ENCODE measurements at regions not wholly inside any gene's neighbourhood (a gene's known extent, or its start where the extent isn't known, plus 50 kb on each side); places are given as distances from the start of the nearest gene placed in this dataset.

GRCh38 chr3:59593380-59593779 is 543.6 kb upstream of the CFAP20DC start:
- H3K4me1 Mint-ChIP-seq (ENCODE audit: low read depth): peaks cover 17% of the 10 kb centered on the region
- H3K9me3 Mint-ChIP-seq (ENCODE audit: low read depth): peaks cover 16% of the 10 kb centered on the region
- H3K36me3 Mint-ChIP-seq (ENCODE audit: insufficient read depth): peaks cover 3% of the 10 kb centered on the region
- TF ChIP-seq CTCF (IDR thresholded peaks at IDR 0.05; ENCODE audit: unreplicated experiment): no peak
- DNase-seq (ENCODE audit: low spot score, unreplicated experiment): no peak
- H3K4me3 Mint-ChIP-seq (ENCODE audit: low read depth): no peak overlapping the region
- peaks cover 2% of the 10 kb centered on the region for H3K27me3 Mint-ChIP-seq
- H3K27ac Mint-ChIP-seq: peak overlapping the region; percentile 29

GRCh38 chr3:59580996-59581395 is 531.2 kb upstream of the CFAP20DC start:
- Mint-ChIP-seq H3K4me1 (ENCODE audit: low read depth) (peaks cover 14% of the 10 kb centered on the region), H3K27ac (no peak overlapping the region), H3K9me3 (ENCODE audit: low read depth) (peaks cover 12% of the 10 kb centered on the region), H3K4me3 (ENCODE audit: low read depth) (no peak overlapping the region), H3K27me3 (peaks cover 2% of the 10 kb centered on the region), H3K36me3 (ENCODE audit: insufficient read depth) (peaks cover 4% of the 10 kb centered on the region)
- no peak for DNase-seq (ENCODE audit: low spot score, unreplicated experiment)
- no peak for TF ChIP-seq CTCF (IDR thresholded peaks at IDR 0.05; ENCODE audit: unreplicated experiment)

- H3K9me3 Mint-ChIP-seq (ENCODE audit: low read depth): peaks cover 8% of the 10 kb centered on the region
- peaks cover 2% of the 10 kb centered on the region for H3K27me3 Mint-ChIP-seq
- H3K4me1 Mint-ChIP-seq (ENCODE audit: low read depth): peaks cover 14% of the 10 kb centered on the region
- no peak for DNase-seq (ENCODE audit: low spot score, unreplicated experiment)
- H3K27ac Mint-ChIP-seq: no peak overlapping the region
- H3K4me3 Mint-ChIP-seq (ENCODE audit: low read depth): no peak overlapping the region
- no peak for TF ChIP-seq CTCF (IDR thresholded peaks at IDR 0.05; ENCODE audit: unreplicated experiment)
- H3K36me3 Mint-ChIP-seq (ENCODE audit: insufficient read depth): peaks cover 4% of the 10 kb centered on the region
Observed at GRCh38 chr3:59580499-59580898, 530.7 kb upstream of the CFAP20DC start.

- no peak overlapping the region for H3K27ac Mint-ChIP-seq
- peaks cover 14% of the 10 kb centered on the region for H3K4me1 Mint-ChIP-seq (ENCODE audit: low read depth)
- no peak overlapping the region for H3K4me3 Mint-ChIP-seq (ENCODE audit: low read depth)
- peaks cover 2% of the 10 kb centered on the region for H3K27me3 Mint-ChIP-seq
- no peak for DNase-seq (ENCODE audit: low spot score, unreplicated experiment)
- peaks cover 2% of the 10 kb centered on the region for H3K36me3 Mint-ChIP-seq (ENCODE audit: insufficient read depth)
- peaks cover 6% of the 10 kb centered on the region for H3K9me3 Mint-ChIP-seq (ENCODE audit: low read depth)
- TF ChIP-seq CTCF (IDR thresholded peaks at IDR 0.05; ENCODE audit: unreplicated experiment): no peak
Observed at GRCh38 chr3:59578129-59578528, 528.3 kb upstream of the CFAP20DC start.

- no peak overlapping the region for H3K27ac Mint-ChIP-seq
- no peak for DNase-seq (ENCODE audit: low spot score, unreplicated experiment)
- no peaks in the 10 kb centered on the region for H3K36me3 Mint-ChIP-seq (ENCODE audit: insufficient read depth)
- H3K27me3 Mint-ChIP-seq: peaks cover 2% of the 10 kb centered on the region
- TF ChIP-seq CTCF (IDR thresholded peaks at IDR 0.05; ENCODE audit: unreplicated experiment): no peak
- H3K4me1 Mint-ChIP-seq (ENCODE audit: low read depth): peaks cover 7% of the 10 kb centered on the region
- no peaks in the 10 kb centered on the region for H3K9me3 Mint-ChIP-seq (ENCODE audit: low read depth)
- no peak overlapping the region for H3K4me3 Mint-ChIP-seq (ENCODE audit: low read depth)
Observed at GRCh38 chr3:59576606-59577005, 526.8 kb upstream of the CFAP20DC start.

Data from progenitor cell of endocrine pancreas (in vitro differentiated cells).